ENCODE measurements at regions not wholly inside any gene's neighbourhood (a gene's known extent, or its start where the extent isn't known, plus 50 kb on each side); places are given as distances from the start of the nearest gene placed in this dataset.

DNA sequence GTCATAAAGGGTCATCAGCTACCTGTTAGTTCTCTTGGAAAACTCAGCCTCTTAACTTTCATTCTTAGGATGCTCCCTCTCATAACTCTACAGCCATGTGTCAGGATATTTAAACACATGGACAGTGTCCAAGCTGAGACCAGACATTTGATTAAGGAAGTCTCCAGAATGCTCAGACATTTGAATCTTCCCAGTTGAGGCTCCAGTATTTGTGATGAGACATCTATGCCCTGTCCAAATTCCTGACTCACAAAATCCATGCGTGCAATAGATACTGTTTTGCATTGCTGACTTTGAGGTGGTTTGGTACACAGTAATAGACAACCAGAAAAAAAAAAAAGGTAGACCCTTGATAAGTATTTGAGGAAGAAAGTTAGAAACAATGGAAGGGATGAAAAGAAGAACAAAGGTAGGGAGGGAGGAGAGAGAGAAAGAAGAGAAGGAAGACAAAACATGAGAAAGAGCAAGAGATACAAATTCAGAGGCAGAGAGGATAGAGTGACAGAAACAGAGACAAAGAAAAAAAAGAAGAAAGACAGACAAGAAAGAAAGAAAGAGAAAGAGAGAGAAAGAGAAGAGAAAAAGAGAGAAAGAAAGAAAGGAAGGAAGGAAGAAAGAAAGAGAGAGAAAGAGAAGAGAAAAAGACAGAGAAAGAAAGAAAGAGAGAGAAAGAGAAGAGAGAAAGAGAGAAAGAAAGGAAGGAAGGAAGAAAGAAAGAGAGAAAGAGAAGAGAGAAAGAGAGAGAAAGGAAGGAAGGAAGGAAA is 275.5 kb upstream of the PRMT6 start:
- H3K9me2 ChIP-seq (replicated peaks; ENCODE audit: insufficient read depth, low read length) = no peaks in the 10 kb centered on the region
- TF ChIP-seq, protein P1, sequence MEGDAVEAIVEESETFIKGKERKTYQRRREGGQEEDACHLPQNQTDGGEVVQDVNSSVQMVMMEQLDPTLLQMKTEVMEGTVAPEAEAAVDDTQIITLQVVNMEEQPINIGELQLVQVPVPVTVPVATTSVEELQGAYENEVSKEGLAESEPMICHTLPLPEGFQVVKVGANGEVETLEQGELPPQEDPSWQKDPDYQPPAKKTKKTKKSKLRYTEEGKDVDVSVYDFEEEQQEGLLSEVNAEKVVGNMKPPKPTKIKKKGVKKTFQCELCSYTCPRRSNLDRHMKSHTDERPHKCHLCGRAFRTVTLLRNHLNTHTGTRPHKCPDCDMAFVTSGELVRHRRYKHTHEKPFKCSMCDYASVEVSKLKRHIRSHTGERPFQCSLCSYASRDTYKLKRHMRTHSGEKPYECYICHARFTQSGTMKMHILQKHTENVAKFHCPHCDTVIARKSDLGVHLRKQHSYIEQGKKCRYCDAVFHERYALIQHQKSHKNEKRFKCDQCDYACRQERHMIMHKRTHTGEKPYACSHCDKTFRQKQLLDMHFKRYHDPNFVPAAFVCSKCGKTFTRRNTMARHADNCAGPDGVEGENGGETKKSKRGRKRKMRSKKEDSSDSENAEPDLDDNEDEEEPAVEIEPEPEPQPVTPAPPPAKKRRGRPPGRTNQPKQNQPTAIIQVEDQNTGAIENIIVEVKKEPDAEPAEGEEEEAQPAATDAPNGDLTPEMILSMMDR (IDR thresholded peaks at IDR 0.05; ENCODE audit: low read length) = no peak
- TF ChIP-seq EZH2 (optimal IDR thresholded peaks at IDR 0.05; ENCODE audit: low read depth, low read length) (no peak), EZH2phosphoT487 (IDR thresholded peaks at IDR 0.05; ENCODE audit: low read length) (no peak)
- no peaks in the 10 kb centered on the region for H3K4me1 ChIP-seq (ENCODE audit: low read length)
- no peak overlapping the region for H3K4me2 ChIP-seq (ENCODE audit: low read depth, low read length)
- no peak overlapping the region for H2AFZ ChIP-seq (ENCODE audit: low read length)
- no peak for DNase-seq
- H3K9me3 ChIP-seq (replicated peaks; ENCODE audit: insufficient read depth, low read length) = no peaks in the 10 kb centered on the region
- no peaks in the 10 kb centered on the region for H3K36me3 ChIP-seq (replicated peaks; ENCODE audit: insufficient read depth, low read length)
- H3F3A ChIP-seq (ENCODE audit: insufficient read depth, low read length) = no peaks in the 10 kb centered on the region
- no peak overlapping the region for H3K4me3 ChIP-seq (ENCODE audit: low read length)
- H3K27ac ChIP-seq (ENCODE audit: low read length) = no peak overlapping the region
- no peak overlapping the region for H3K9ac ChIP-seq (ENCODE audit: low read length)
- H4K20me1 ChIP-seq (ENCODE audit: insufficient read depth, low read length) = no peaks in the 10 kb centered on the region
- H3K79me2 ChIP-seq (ENCODE audit: low read length) = no peaks in the 10 kb centered on the region
- H3K27me3 ChIP-seq (replicated peaks; ENCODE audit: insufficient read depth, low read length) = no peaks in the 10 kb centered on the region

DNA sequence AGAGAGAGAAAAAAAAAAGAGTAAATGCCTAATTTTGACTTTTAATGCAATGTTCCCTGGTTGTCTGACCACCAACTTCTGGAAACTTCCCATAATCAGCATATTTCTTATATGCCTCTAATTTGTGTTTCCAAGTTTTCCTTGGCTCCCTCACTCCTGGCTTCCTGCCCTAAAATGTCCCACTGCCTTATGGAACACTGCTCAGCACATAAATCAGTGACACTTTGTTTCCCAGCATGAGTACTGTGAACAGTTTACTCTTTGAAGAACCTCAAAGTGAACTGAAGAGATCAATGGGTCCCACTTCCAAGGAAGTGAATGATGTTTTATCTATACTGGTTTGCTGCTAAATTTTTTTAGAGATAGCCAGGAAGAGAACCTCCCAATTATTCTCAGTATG is 271.3 kb upstream of the PRMT6 start:
- Histone ChIP-seq H3K4me1 (ENCODE audit: low read length) (no peaks in the 10 kb centered on the region), H3K9me3 (replicated peaks; ENCODE audit: insufficient read depth, low read length) (no peaks in the 10 kb centered on the region), H3K4me3 (ENCODE audit: low read length) (no peak overlapping the region), H4K20me1 (ENCODE audit: insufficient read depth, low read length) (no peaks in the 10 kb centered on the region), H3K9me2 (replicated peaks; ENCODE audit: insufficient read depth, low read length) (no peaks in the 10 kb centered on the region), H2AFZ (ENCODE audit: low read length) (no peak overlapping the region), H3F3A (ENCODE audit: insufficient read depth, low read length) (no peaks in the 10 kb centered on the region), H3K36me3 (replicated peaks; ENCODE audit: insufficient read depth, low read length) (no peaks in the 10 kb centered on the region), H3K9ac (ENCODE audit: low read length) (no peak overlapping the region), H3K27me3 (replicated peaks; ENCODE audit: insufficient read depth, low read length) (no peaks in the 10 kb centered on the region), H3K4me2 (ENCODE audit: low read depth, low read length) (no peak overlapping the region), H3K79me2 (ENCODE audit: low read length) (no peaks in the 10 kb centered on the region), H3K27ac (ENCODE audit: low read length) (no peak overlapping the region)
- TF ChIP-seq EZH2 (optimal IDR thresholded peaks at IDR 0.05; ENCODE audit: low read depth, low read length) (no peak), EZH2phosphoT487 (IDR thresholded peaks at IDR 0.05; ENCODE audit: low read length) (no peak)
- TF ChIP-seq, protein P1 (IDR thresholded peaks at IDR 0.05; ENCODE audit: low read length) = no peak
- DNase-seq = no peak

DNA sequence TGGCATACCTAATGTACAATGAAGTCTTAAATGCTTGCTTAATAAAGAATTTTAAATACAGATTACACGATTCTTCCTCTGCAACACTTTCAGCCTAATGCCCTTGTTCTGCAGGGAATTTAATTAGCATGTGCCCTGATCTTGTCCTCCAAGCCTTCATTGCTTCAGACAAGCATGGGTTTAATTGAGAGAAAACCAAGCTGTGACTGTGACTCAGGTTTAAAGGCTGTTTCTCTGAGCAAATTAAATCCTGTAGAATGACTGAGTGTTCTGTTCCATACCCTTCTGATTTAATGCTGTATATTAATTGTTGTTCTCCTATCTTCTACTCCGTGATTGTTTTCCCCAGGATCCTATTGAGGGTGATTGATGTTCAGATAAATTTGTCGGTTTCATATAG is 269.0 kb upstream of the PRMT6 start:
- Histone ChIP-seq H3K4me1 (ENCODE audit: low read length) (no peaks in the 10 kb centered on the region), H3K27ac (ENCODE audit: low read length) (no peak overlapping the region), H3F3A (ENCODE audit: insufficient read depth, low read length) (no peaks in the 10 kb centered on the region), H3K9me2 (replicated peaks; ENCODE audit: insufficient read depth, low read length) (no peaks in the 10 kb centered on the region), H3K36me3 (replicated peaks; ENCODE audit: insufficient read depth, low read length) (no peaks in the 10 kb centered on the region), H4K20me1 (ENCODE audit: insufficient read depth, low read length) (no peaks in the 10 kb centered on the region), H2AFZ (ENCODE audit: low read length) (no peak overlapping the region), H3K79me2 (ENCODE audit: low read length) (no peaks in the 10 kb centered on the region), H3K9ac (ENCODE audit: low read length) (no peak overlapping the region), H3K9me3 (replicated peaks; ENCODE audit: insufficient read depth, low read length) (no peaks in the 10 kb centered on the region), H3K27me3 (replicated peaks; ENCODE audit: insufficient read depth, low read length) (no peaks in the 10 kb centered on the region), H3K4me3 (ENCODE audit: low read length) (no peak overlapping the region), H3K4me2 (ENCODE audit: low read depth, low read length) (no peak overlapping the region)
- TF ChIP-seq, protein P1 (IDR thresholded peaks at IDR 0.05; ENCODE audit: low read length) = no peak
- no peak for TF ChIP-seq EZH2 (optimal IDR thresholded peaks at IDR 0.05; ENCODE audit: low read depth, low read length)
- no peak for TF ChIP-seq EZH2phosphoT487 (IDR thresholded peaks at IDR 0.05; ENCODE audit: low read length)
- DNase-seq = no peak

All from MM.1S (cell line).